Spleen (tissue), 7 donors: ENCODE measurements at regions not wholly inside any gene's neighbourhood (a gene's known extent, or its start where the extent isn't known, plus 50 kb on each side); places are given as distances from the start of the nearest gene placed in this dataset.

Experiments
- POLR2A ChIP-seq, 3 donors: fragments of 450-650 bp; IDR thresholded peaks; one replicate each; pipeline ENCODE4 v1.5.1; 2017; ENCODE audit warnings: antibody characterized with exemption in 3 of 3, mild to moderate bottlenecking in 1 of 3
- TF ChIP-seq, protein P1 (sequence below), 11 experiments: fragments of 200-600 bp in 7 of 11; fragments of 450-650 bp in 4 of 11; sonication (generic) in 4 of 11; IDR thresholded peaks in 8 of 11; conservative IDR thresholded peaks in 3 of 11; 1 replicate in 7 of 11; 2 replicates in 4 of 11; pipeline versions ENCODE4 v1.4.0 to v1.8.0; 2016 to 2021; ENCODE audit warnings: antibody characterized with exemption in 11 of 11, inconsistent platforms in 4 of 11, mild to moderate bottlenecking in 1 of 11
- donor health status: DM: no; HTN: no; CAD: no; lungs with moderate emphysema.
- donor health status: DM: no; HTN: no; CAD: no.
- donor health status: DM: no; HTN: no; CAD: no.

GRCh38 chr7:155202106-155202871 is 95.4 kb upstream of the INSIG1 start:
- TF ChIP-seq, protein P1, sequence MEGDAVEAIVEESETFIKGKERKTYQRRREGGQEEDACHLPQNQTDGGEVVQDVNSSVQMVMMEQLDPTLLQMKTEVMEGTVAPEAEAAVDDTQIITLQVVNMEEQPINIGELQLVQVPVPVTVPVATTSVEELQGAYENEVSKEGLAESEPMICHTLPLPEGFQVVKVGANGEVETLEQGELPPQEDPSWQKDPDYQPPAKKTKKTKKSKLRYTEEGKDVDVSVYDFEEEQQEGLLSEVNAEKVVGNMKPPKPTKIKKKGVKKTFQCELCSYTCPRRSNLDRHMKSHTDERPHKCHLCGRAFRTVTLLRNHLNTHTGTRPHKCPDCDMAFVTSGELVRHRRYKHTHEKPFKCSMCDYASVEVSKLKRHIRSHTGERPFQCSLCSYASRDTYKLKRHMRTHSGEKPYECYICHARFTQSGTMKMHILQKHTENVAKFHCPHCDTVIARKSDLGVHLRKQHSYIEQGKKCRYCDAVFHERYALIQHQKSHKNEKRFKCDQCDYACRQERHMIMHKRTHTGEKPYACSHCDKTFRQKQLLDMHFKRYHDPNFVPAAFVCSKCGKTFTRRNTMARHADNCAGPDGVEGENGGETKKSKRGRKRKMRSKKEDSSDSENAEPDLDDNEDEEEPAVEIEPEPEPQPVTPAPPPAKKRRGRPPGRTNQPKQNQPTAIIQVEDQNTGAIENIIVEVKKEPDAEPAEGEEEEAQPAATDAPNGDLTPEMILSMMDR (IDR thresholded peaks at IDR 0.05 in 8 of 11, conservative IDR thresholded peaks at IDR 0.05 in 3 of 11): no peak
- no peak for TF ChIP-seq POLR2A (IDR thresholded peaks at IDR 0.05)
